Gastrocnemius medialis (tissue), 4 donors: ENCODE measurements at regions not wholly inside any gene's neighbourhood (a gene's known extent, or its start where the extent isn't known, plus 50 kb on each side); places are given as distances from the start of the nearest gene placed in this dataset.

Experiments used
- ATAC-seq, 2 donors: fragments of 150-250 bp; one replicate each; pipeline ENCODE4 v1.9.1; 2016
- DNase-seq, 2 donors: peaks; one replicate each; pipeline ENCODE4 v3.0.0-alpha.2; 2019
- H3K27ac ChIP-seq, 4 donors: fragments of 200-600 bp; sonication (generic); 1 replicate in 1 of 4; 2 replicates in 3 of 4; pipeline ENCODE4 v1.5.1; 2016 to 2018; ENCODE audit warnings: mild to moderate bottlenecking in 2 of 4, moderate library complexity in 1 of 4
- H3K27me3 ChIP-seq, 3 donors: fragments of 200-600 bp; sonication (generic) in 2 of 3; 1 replicate in 1 of 3; 2 replicates in 2 of 3; pipeline versions ENCODE4 v1.5.1 to v1.6.0; 2016 to 2019; ENCODE audit warnings: mild to moderate bottlenecking in 1 of 3, moderate library complexity in 1 of 3
- H3K36me3 ChIP-seq, 2 donors: fragments of 200-600 bp; sonication (generic) in 1 of 2; one replicate each; pipeline ENCODE4 v1.5.1; 2017 to 2018
- H3K4me1 ChIP-seq, 2 donors: fragments of 200-600 bp; sonication (generic) in 1 of 2; one replicate each; pipeline ENCODE4 v1.5.1; 2016 to 2017; ENCODE audit warnings: mild to moderate bottlenecking in 2 of 2
- H3K4me3 ChIP-seq, 4 donors: fragments of 200-600 bp; sonication (generic) in 3 of 4; 1 replicate in 1 of 4; 2 replicates in 3 of 4; pipeline ENCODE4 v1.5.1; 2016 to 2019; ENCODE audit warnings: mild to moderate bottlenecking in 2 of 4
- H3K9me3 ChIP-seq, 3 donors: fragments of 200-600 bp; sonication (generic) in 2 of 3; 1 replicate in 1 of 3; 2 replicates in 2 of 3; pipeline ENCODE4 v1.5.1; 2016 to 2019
- CTCF ChIP-seq, 5 experiments: fragments of 450-650 bp in 3 of 5; fragments of 200-600 bp in 2 of 5; sonication (generic) in 2 of 5; IDR thresholded peaks in 4 of 5; conservative IDR thresholded peaks in 1 of 5; 1 replicate in 4 of 5; 2 replicates in 1 of 5; pipeline ENCODE4 v1.5.1; 2016 to 2019; ENCODE audit warnings: antibody characterized with exemption in 5 of 5, mild to moderate bottlenecking in 3 of 5, moderate library complexity in 3 of 5
- POLR2A ChIP-seq, 2 donors: fragments of 450-650 bp; IDR thresholded peaks; one replicate each; pipeline ENCODE4 v1.6.1; 2017; ENCODE audit warnings: antibody characterized with exemption in 2 of 2, mild to moderate bottlenecking in 2 of 2, moderate library complexity in 2 of 2
- in situ Hi-C, 4 donors: fragments of 200-750 bp; cut with MboI; loops; one replicate each; pipeline versions ENCODE4 v1.15.0 to v1.8.0; 2017; ENCODE audit warnings: low sequenced_read_pairs in 4 of 4
- intact Hi-C: fragments of 100-400 bp; cut with DNase I; formaldehyde crosslinking; loops from one replicate; pipeline ENCODE4 v1.15.1; 2023; ENCODE audit warnings: low total_unique reads

GRCh38 chr16:73778887-73779286 is 517.7 kb upstream of the PSMD7 start:
- TF ChIP-seq POLR2A (IDR thresholded peaks at IDR 0.05) (no peak), CTCF (IDR thresholded peaks at IDR 0.05 in 4 of 5, conservative IDR thresholded peaks at IDR 0.05 in 1 of 5) (no peak)
- in situ Hi-C loops = no loop called here
- Histone ChIP-seq H3K4me1 (peaks cover 0 to 3% of the 10 kb centered on the region in 2 donors), H3K9me3 (no peaks in the 10 kb centered on the region), H3K27me3 (no peaks in the 10 kb centered on the region), H3K36me3 (no peaks in the 10 kb centered on the region), H3K27ac (no peak overlapping the region), H3K4me3 (no peak overlapping the region)
- DNase-seq (no peak), ATAC-seq (no peak)
- intact Hi-C loops = no loop called here

- no peak for TF ChIP-seq CTCF (IDR thresholded peaks at IDR 0.05 in 4 of 5, conservative IDR thresholded peaks at IDR 0.05 in 1 of 5)
- TF ChIP-seq POLR2A (IDR thresholded peaks at IDR 0.05) = no peak
- DNase-seq (no peak), ATAC-seq (no peak)
- intact Hi-C loops = no loop called here
- H3K9me3 ChIP-seq = no peaks in the 10 kb centered on the region
- in situ Hi-C loops = no loop called here
- H3K36me3 ChIP-seq = no peaks in the 10 kb centered on the region
- H3K27ac ChIP-seq = no peak overlapping the region
- H3K27me3 ChIP-seq = no peaks in the 10 kb centered on the region
- peaks cover 0 to 3% of the 10 kb centered on the region in 2 donors for H3K4me1 ChIP-seq
- H3K4me3 ChIP-seq = peak overlapping the region in 2 of 4 donors; percentile 18 to 30
Measured at GRCh38 chr16:73775841-73776388, 520.7 kb upstream of the PSMD7 start.

- TF ChIP-seq CTCF (IDR thresholded peaks at IDR 0.05 in 4 of 5, conservative IDR thresholded peaks at IDR 0.05 in 1 of 5) = no peak
- TF ChIP-seq POLR2A (IDR thresholded peaks at IDR 0.05) = no peak
- intact Hi-C loops = no loop called here
- Histone ChIP-seq H3K27ac (no peak overlapping the region), H3K4me1 (peaks cover 0 to 3% of the 10 kb centered on the region in 2 donors), H3K4me3 (no peak overlapping the region), H3K27me3 (no peaks in the 10 kb centered on the region), H3K36me3 (no peaks in the 10 kb centered on the region), H3K9me3 (no peaks in the 10 kb centered on the region)
- in situ Hi-C loops = no loop called here
- DNase-seq = no peak
- ATAC-seq = no peak
Measured at GRCh38 chr16:73771196-73772064, 525.2 kb upstream of the PSMD7 start.

- intact Hi-C loops = no loop called here
- Histone ChIP-seq H3K4me1 (no peaks in the 10 kb centered on the region), H3K27me3 (no peaks in the 10 kb centered on the region), H3K36me3 (no peaks in the 10 kb centered on the region), H3K27ac (no peak overlapping the region), H3K9me3 (no peaks in the 10 kb centered on the region), H3K4me3 (no peak overlapping the region)
- in situ Hi-C loops = no loop called here
- ATAC-seq (peak; percentile 36 to 66), DNase-seq (peak in 1 of 2 donors; percentile 14)
- no peak for TF ChIP-seq POLR2A (IDR thresholded peaks at IDR 0.05)
- TF ChIP-seq CTCF (IDR thresholded peaks at IDR 0.05 in 4 of 5, conservative IDR thresholded peaks at IDR 0.05 in 1 of 5) = no peak
Measured at GRCh38 chr16:73768786-73769203, 527.8 kb upstream of the PSMD7 start.
